Adrenal gland (tissue), 9 donors: ENCODE measurements at regions not wholly inside any gene's neighbourhood (a gene's known extent, or its start where the extent isn't known, plus 50 kb on each side); places are given as distances from the start of the nearest gene placed in this dataset.
A peak's percentile ranks its signal among the peaks of the same experiment; 100 is the strongest.

Experiments used
- DNase-seq, 7 donors: peaks; one replicate each; pipeline ENCODE4 v3.0.0-alpha.2; 2019 to 2020
- H3K27ac ChIP-seq, 5 donors: fragments of 200-600 bp; sonication (generic) in 4 of 5; 1 replicate in 3 of 5; 2 replicates in 2 of 5; pipeline versions ENCODE4 v1.5.1 to v1.8.0; 2016 to 2020; ENCODE audit warnings: mild to moderate bottlenecking in 1 of 5
- H3K27me3 ChIP-seq: fragments of 200-600 bp; 2 replicates; pipeline ENCODE4 v1.8.0; 2021
- H3K36me3 ChIP-seq, 2 donors: fragments of 200-600 bp; replicated peaks in 1 of 2; 1 replicate in 1 of 2; 2 replicates in 1 of 2; pipeline versions ENCODE4 v1.5.1 to v1.8.0; 2018 to 2022
- H3K4me1 ChIP-seq, 2 donors: fragments of 200-600 bp; replicated peaks in 1 of 2; 1 replicate in 1 of 2; 2 replicates in 1 of 2; pipeline versions ENCODE4 v1.5.1 to v1.8.0; 2018 to 2021
- H3K4me3 ChIP-seq, 4 donors: fragments of 200-600 bp; sonication (generic) in 3 of 4; one replicate each; pipeline ENCODE4 v1.5.1; 2016 to 2018
- H3K9me3 ChIP-seq, 3 donors: fragments of 200-600 bp; sonication (generic) in 1 of 3; replicated peaks in 1 of 3; 1 replicate in 2 of 3; 2 replicates in 1 of 3; pipeline versions ENCODE4 v1.5.1 to v1.8.0; 2016 to 2021
- POLR2A ChIP-seq, 2 donors: fragments of 450-650 bp; IDR thresholded peaks; one replicate each; pipeline ENCODE4 v1.6.1; 2017; ENCODE audit warnings: antibody characterized with exemption in 2 of 2, mild to moderate bottlenecking in 2 of 2, moderate library complexity in 1 of 2
- WGBS, 4 donors: extraction: QIAGEN DNeasy Blood & Tissue Kit in 2 of 4; methylation state at CpG; one replicate each; pipeline versions ENCODE4 v1.1.5 to v1.1.7; 2013 to 2017; 5-methylcytosine and 5-hydroxymethylcytosine counted together
- intact Hi-C, 2 donors: fragments of 100-400 bp; cut with DNase I; formaldehyde crosslinking; loops; one replicate each; pipeline versions ENCODE4 v1.14.1 to v1.15.0; 2022 to 2023
- TF ChIP-seq, protein P1 (sequence below), 6 experiments: fragments of 450-650 bp in 4 of 6; fragments of 200-600 bp in 2 of 6; sonication (generic) in 1 of 6; IDR thresholded peaks; 1 replicate in 5 of 6; 2 replicates in 1 of 6; pipeline versions ENCODE4 v1.5.1 to v1.8.0; 2016 to 2021; ENCODE audit warnings: antibody characterized with exemption in 6 of 6, mild to moderate bottlenecking in 2 of 6, moderate library complexity in 1 of 6
- donor health status: healthy with polysubstance abuse.
- donor health status: Bipolar disorder and iron deficiency.
- donor health status: DM: yes; HTN: yes; CAD: no.
- donor health status: DM: no; HTN: no; CAD: no.
- donor health status: DM: no; HTN: no; CAD: no.

DNA sequence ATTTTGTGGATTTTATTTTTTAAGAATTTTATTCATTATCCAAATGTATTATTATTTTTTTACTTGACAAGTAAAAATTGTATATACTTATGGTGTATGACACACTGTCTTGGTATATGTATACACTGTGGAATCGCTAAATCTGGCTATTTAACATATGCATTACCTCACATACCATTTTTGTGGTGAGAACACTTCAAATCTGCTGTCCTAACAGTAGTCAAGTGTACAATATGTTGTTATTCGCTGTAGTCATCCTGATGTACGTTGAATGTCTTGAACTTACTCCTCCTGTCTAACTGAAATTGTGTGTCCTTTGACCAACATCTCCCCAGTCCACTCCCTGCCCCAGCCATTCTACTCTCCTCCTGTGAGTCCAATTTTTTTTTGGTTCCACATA lies 153.2 kb upstream of the PTPRM start:
- no peak for DNase-seq
- H3K4me3 ChIP-seq = no peak overlapping the region
- no peaks in the 10 kb centered on the region for H3K36me3 ChIP-seq
- TF ChIP-seq POLR2A (IDR thresholded peaks at IDR 0.05) = no peak
- TF ChIP-seq, protein P1, sequence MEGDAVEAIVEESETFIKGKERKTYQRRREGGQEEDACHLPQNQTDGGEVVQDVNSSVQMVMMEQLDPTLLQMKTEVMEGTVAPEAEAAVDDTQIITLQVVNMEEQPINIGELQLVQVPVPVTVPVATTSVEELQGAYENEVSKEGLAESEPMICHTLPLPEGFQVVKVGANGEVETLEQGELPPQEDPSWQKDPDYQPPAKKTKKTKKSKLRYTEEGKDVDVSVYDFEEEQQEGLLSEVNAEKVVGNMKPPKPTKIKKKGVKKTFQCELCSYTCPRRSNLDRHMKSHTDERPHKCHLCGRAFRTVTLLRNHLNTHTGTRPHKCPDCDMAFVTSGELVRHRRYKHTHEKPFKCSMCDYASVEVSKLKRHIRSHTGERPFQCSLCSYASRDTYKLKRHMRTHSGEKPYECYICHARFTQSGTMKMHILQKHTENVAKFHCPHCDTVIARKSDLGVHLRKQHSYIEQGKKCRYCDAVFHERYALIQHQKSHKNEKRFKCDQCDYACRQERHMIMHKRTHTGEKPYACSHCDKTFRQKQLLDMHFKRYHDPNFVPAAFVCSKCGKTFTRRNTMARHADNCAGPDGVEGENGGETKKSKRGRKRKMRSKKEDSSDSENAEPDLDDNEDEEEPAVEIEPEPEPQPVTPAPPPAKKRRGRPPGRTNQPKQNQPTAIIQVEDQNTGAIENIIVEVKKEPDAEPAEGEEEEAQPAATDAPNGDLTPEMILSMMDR (IDR thresholded peaks at IDR 0.05) = no peak
- no peaks in the 10 kb centered on the region for H3K9me3 ChIP-seq
- no peaks in the 10 kb centered on the region for H3K4me1 ChIP-seq
- intact Hi-C loops = no loop called here
- WGBS, 4 donors = 81 to 91% (median 87%) methylated on average over 3 of the region's 3 CpGs
- peak overlapping the region in 1 of 5 donors; percentile 66 for H3K27ac ChIP-seq
- H3K27me3 ChIP-seq = no peaks in the 10 kb centered on the region

DNA sequence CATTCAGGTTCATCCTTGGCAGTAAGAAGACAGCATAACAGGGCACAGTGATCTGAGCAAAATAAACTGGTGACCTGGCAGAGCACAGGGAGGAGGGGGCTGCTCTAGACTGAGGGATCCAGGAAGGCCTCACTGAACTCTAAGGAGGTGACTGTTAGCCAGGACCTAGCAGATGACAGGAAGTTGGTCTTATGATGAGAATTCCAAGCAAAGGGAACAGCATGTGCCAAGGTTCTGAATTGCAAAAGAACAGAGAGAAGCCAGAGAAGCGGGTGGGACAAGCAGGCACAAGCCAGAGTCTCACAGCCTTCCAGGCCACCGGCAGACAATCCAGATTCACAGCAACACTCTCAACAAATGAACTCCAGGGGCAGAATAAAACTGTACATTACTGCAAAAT lies 152.7 kb upstream of the PTPRM start:
- H3K27me3 ChIP-seq = no peaks in the 10 kb centered on the region
- H3K27ac ChIP-seq = peak overlapping the region in 2 of 5 donors; percentile 47 to 66
- 53 to 80% (median 76%) methylated on average over 2 of the region's 2 CpGs for WGBS, 4 donors

DNA sequence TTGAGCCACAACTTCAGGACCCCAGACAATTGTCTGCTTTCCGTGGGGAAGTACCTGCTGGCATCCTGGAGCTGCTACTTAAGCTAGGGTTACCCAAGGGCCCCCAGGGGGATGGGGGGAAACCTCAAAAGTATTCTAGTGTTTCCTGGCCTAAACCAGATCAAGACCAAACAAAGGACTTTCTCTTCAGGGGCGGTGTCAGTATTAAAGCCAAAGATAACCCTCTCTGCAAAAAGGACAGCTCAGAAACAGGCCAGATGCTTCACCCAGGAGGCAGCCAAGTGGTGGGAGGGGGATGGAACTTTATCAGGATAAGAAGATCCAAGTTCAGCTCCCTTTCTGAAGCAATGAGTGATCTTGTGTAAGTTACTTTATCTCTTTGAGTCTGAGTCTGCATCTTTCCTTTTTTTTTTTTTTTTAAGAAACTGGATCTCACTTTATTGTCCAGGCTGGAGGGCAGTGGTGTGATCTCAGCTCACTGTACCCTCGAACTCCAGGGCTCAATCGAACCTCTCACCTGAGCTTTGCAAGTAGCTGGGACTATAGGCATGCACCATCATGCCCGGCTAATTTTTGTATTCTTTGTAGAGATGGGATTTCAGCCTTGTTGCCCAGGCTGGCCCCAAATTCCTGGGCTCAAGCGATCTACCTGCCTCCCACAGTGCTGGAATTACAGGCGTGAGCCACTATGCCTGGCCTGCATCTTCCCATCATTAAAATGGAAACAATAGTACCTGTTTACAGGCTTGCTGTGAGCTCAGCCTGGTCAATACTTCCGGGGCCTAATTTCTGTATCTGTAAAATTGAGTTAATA lies 151.8 kb upstream of the PTPRM start:
- intact Hi-C loops = no loop called here
- no peak for TF ChIP-seq POLR2A (IDR thresholded peaks at IDR 0.05)
- TF ChIP-seq, protein P1 (IDR thresholded peaks at IDR 0.05) = no peak
- WGBS, 4 donors = 72 to 80% (median 75%) methylated on average over 8 of the region's 8 CpGs
- Histone ChIP-seq H3K4me3 (no peak overlapping the region), H3K9me3 (no peaks in the 10 kb centered on the region), H3K27me3 (no peaks in the 10 kb centered on the region), H3K4me1 (no peaks in the 10 kb centered on the region), H3K27ac (peak overlapping the region in 2 of 5 donors; percentile 47 to 66), H3K36me3 (no peaks in the 10 kb centered on the region)
- peak in 2 of 7 donors; percentile 17 to 18 for DNase-seq

More for the DNA sequence above, 152.7 kb upstream of the PTPRM start:
- DNase-seq = peak in 4 of 7 donors; percentile 4 to 57 (median 24)
- intact Hi-C loops = no loop called here
- Histone ChIP-seq H3K4me1 (no peaks in the 10 kb centered on the region), H3K9me3 (no peaks in the 10 kb centered on the region), H3K36me3 (no peaks in the 10 kb centered on the region), H3K4me3 (no peak overlapping the region)
- TF ChIP-seq, protein P1 (IDR thresholded peaks at IDR 0.05) = no peak
- TF ChIP-seq POLR2A (IDR thresholded peaks at IDR 0.05) = no peak

DNA sequence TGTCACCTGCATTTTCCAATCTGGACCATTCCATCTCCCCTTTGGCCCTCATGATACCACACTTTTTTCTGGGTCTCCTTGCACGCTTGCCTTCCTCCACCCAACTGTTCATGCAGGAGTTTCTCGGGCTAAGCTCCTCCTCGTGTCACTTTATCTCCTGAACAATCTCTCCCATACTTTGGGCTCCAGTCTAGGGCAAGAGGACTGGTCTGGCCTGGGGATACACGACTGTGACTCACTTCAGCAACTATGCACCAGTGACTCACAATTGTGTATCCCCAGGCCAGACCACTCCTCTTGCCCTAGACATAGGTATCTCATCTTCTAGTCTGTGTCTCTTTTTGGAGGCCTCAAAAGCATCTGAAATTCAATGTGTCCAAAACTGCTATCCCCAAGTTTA lies 149.4 kb upstream of the PTPRM start:
- Histone ChIP-seq H3K36me3 (no peaks in the 10 kb centered on the region), H3K27ac (no peak overlapping the region), H3K27me3 (no peaks in the 10 kb centered on the region), H3K4me1 (no peaks in the 10 kb centered on the region), H3K9me3 (no peaks in the 10 kb centered on the region), H3K4me3 (no peak overlapping the region)
- 82 to 94% (median 83%) methylated on average over 4 of the region's 4 CpGs for WGBS, 4 donors
- DNase-seq = no peak
- TF ChIP-seq, protein P1 (IDR thresholded peaks at IDR 0.05) = no peak
- no peak for TF ChIP-seq POLR2A (IDR thresholded peaks at IDR 0.05)
- intact Hi-C loops = no loop called here
